Ishikawa (cell line): ENCODE measurements at regions not wholly inside any gene's neighbourhood (a gene's known extent, or its start where the extent isn't known, plus 50 kb on each side); places are given as distances from the start of the nearest gene placed in this dataset.

Source experiments
- CEBPB ChIP-seq: IDR thresholded peaks from 2 replicates; pipeline ENCODE4 v1.6.1; 2012
- CREB1 ChIP-seq: IDR thresholded peaks from 2 replicates; pipeline ENCODE4 v1.6.1; 2012; ENCODE audit warnings: low read depth
- EGR1 ChIP-seq: IDR thresholded peaks from 2 replicates; pipeline ENCODE4 v1.6.1; 2012
- EP300 ChIP-seq: IDR thresholded peaks from 2 replicates; pipeline ENCODE4 v1.6.1; 2012; ENCODE audit warnings: borderline replicate concordance
- FOXM1 ChIP-seq: IDR thresholded peaks from 2 replicates; pipeline ENCODE4 v1.6.1; 2012; ENCODE audit warnings: low read depth, borderline replicate concordance
- MAX ChIP-seq: IDR thresholded peaks from 2 replicates; pipeline ENCODE4 v1.6.1; 2012
- NFIC ChIP-seq: IDR thresholded peaks from 2 replicates; pipeline ENCODE4 v1.6.1; 2012
- RAD21 ChIP-seq: IDR thresholded peaks from 2 replicates; pipeline ENCODE4 v1.6.1; 2012; ENCODE audit warnings: low read depth
- REST ChIP-seq: IDR thresholded peaks from 2 replicates; pipeline ENCODE4 v1.6.1; 2012; ENCODE audit warnings: low read depth, mild to moderate bottlenecking
- TAF1 ChIP-seq: IDR thresholded peaks from 2 replicates; pipeline ENCODE4 v1.6.1; 2012; ENCODE audit warnings: low read depth, mild to moderate bottlenecking
- TCF12 ChIP-seq: IDR thresholded peaks from 2 replicates; pipeline ENCODE4 v1.6.1; 2012; ENCODE audit warnings: low read depth
- TEAD4 ChIP-seq: IDR thresholded peaks from 2 replicates; pipeline ENCODE4 v1.6.1; 2012
- USF1 ChIP-seq: IDR thresholded peaks from 2 replicates; pipeline ENCODE4 v1.6.1; 2012
- YY1 ChIP-seq: IDR thresholded peaks from 2 replicates; pipeline ENCODE4 v1.6.1; 2012; ENCODE audit warnings: low read depth
- ZBTB7A ChIP-seq: IDR thresholded peaks from 2 replicates; pipeline ENCODE4 v1.6.1; 2012; ENCODE audit warnings: low read depth

GRCh38 chr11:33646629-33647028 is 54.0 kb downstream of the C11orf91 start:
- no peak for TF ChIP-seq ZBTB7A
- TF ChIP-seq TAF1, result no peak
- no peak for TF ChIP-seq TCF12

- TF ChIP-seq TAF1 (no peak), CEBPB (no peak), RAD21 (no peak), CREB1 (no peak), REST (no peak), YY1 (no peak), USF1 (no peak), ZBTB7A (no peak), EGR1 (no peak), NFIC (no peak), TCF12 (no peak), FOXM1 (no peak), EP300 (no peak), MAX (no peak), TEAD4 (no peak)
Measured at GRCh38 chr11:33646168-33646567, 54.5 kb downstream of the C11orf91 start.

- TF ChIP-seq TCF12 (no peak), REST (no peak), RAD21 (no peak), FOXM1 (no peak), CREB1 (no peak), CEBPB (no peak), ZBTB7A (no peak), EGR1 (no peak), EP300 (no peak)
Measured at GRCh38 chr11:33645686-33646085, 54.9 kb downstream of the C11orf91 start.

GRCh38 chr11:33643167-33643824 is 57.3 kb downstream of the C11orf91 start:
- TF ChIP-seq TAF1 (no peak), EGR1 (no peak), TEAD4 (no peak), MAX (no peak), RAD21 (no peak), ZBTB7A (no peak), CREB1 (no peak), EP300 (no peak), CEBPB (no peak), TCF12 (no peak), USF1 (no peak), YY1 (no peak), FOXM1 (no peak), REST (no peak), NFIC (no peak)
